Fibroblast of lung (primary cell): ENCODE measurements at regions not wholly inside any gene's neighbourhood (a gene's known extent, or its start where the extent isn't known, plus 50 kb on each side); places are given as distances from the start of the nearest gene placed in this dataset.

Source experiments
- DNase-seq, 2 donors: peaks; one replicate each; pipeline versions ENCODE4 v3.0.0 to v3.0.0-alpha.2; 2010; ENCODE audit warnings: low read depth in 2 of 2
- H2AFZ ChIP-seq: 2 replicates; pipeline ENCODE4 v1.5.1; 2012; ENCODE audit warnings: low read length, control low read depth, inconsistent platforms
- H3K27ac ChIP-seq: 2 replicates; pipeline ENCODE4 v1.5.1; 2011; ENCODE audit warnings: low read length, control low read depth; ENCODE audit not compliant: insufficient read depth
- H3K27me3 ChIP-seq: 2 replicates; pipeline ENCODE4 v1.5.1; 2011; ENCODE audit warnings: mild to moderate bottlenecking, low read length; ENCODE audit not compliant: control insufficient read depth, insufficient read depth
- H3K36me3 ChIP-seq: 2 replicates; pipeline ENCODE4 v1.5.1; 2011; ENCODE audit warnings: low read length; ENCODE audit not compliant: control insufficient read depth, insufficient read depth
- H3K4me1 ChIP-seq: 2 replicates; pipeline ENCODE4 v1.5.1; 2011; ENCODE audit warnings: low read length; ENCODE audit not compliant: control insufficient read depth, insufficient read depth; ENCODE audit errors: extremely low read depth
- H3K4me2 ChIP-seq: 2 replicates; pipeline ENCODE4 v1.5.1; 2011; ENCODE audit warnings: low read length, control low read depth; ENCODE audit not compliant: insufficient read depth; ENCODE audit errors: extremely low read depth
- H3K4me3 ChIP-seq, 4 experiments: fragments of 200-600 bp in 1 of 4; sonication (generic) in 1 of 4; replicated peaks in 1 of 4; 2 replicates each; pipeline ENCODE4 v1.5.1; 2011 to 2016; ENCODE audit warnings: low read length in 4 of 4, low read depth in 3 of 4, mild to moderate bottlenecking in 3 of 4, control low read depth in 2 of 4, inconsistent platforms in 1 of 4, mixed read lengths in 1 of 4; ENCODE audit not compliant: insufficient read depth in 1 of 4; ENCODE audit errors: control extremely low read depth in 1 of 4
- H3K79me2 ChIP-seq: 2 replicates; pipeline ENCODE4 v1.5.1; 2012; ENCODE audit warnings: mild to moderate bottlenecking, low read length, inconsistent platforms; ENCODE audit not compliant: control insufficient read depth, insufficient read depth
- H3K9ac ChIP-seq: 2 replicates; pipeline ENCODE4 v1.5.1; 2011; ENCODE audit warnings: mild to moderate bottlenecking, low read length, control low read depth; ENCODE audit not compliant: insufficient read depth
- H3K9me3 ChIP-seq: 2 replicates; pipeline ENCODE4 v1.5.1; 2012; ENCODE audit warnings: low read depth, low read length; ENCODE audit not compliant: control insufficient read depth, insufficient read depth
- H4K20me1 ChIP-seq: 2 replicates; pipeline ENCODE4 v1.5.1; 2011; ENCODE audit warnings: low read length; ENCODE audit not compliant: control insufficient read depth, insufficient read depth; ENCODE audit errors: extremely low read depth
- CTCF ChIP-seq, 2 donors: IDR thresholded peaks in 1 of 2; conservative IDR thresholded peaks in 1 of 2; 1 replicate in 1 of 2; 2 replicates in 1 of 2; pipeline ENCODE4 v1.5.1; 2011 to 2012; ENCODE audit warnings: low read length in 2 of 2, control low read depth in 1 of 2, inconsistent platforms in 1 of 2, low read depth in 1 of 2, mild to moderate bottlenecking in 1 of 2
- EZH2 ChIP-seq: IDR thresholded peaks from 2 replicates; pipeline ENCODE4 v1.5.1; 2012; ENCODE audit warnings: low read length, control low read depth, mild to moderate bottlenecking; ENCODE audit errors: missing control alignments

GRCh38 chr5:2333291-2333690 is 418.2 kb downstream of the IRX2 start:
- Histone ChIP-seq H3K4me2 (no peak overlapping the region), H3K27ac (no peak overlapping the region), H3K9ac (no peak overlapping the region), H3K4me1 (no peaks in the 10 kb centered on the region), H4K20me1 (no peaks in the 10 kb centered on the region), H2AFZ (no peak overlapping the region), H3K36me3 (no peaks in the 10 kb centered on the region), H3K4me3 (no peak overlapping the region), H3K79me2 (no peaks in the 10 kb centered on the region), H3K27me3 (no peaks in the 10 kb centered on the region), H3K9me3 (peaks cover 4% of the 10 kb centered on the region)
- DNase-seq, result no peak
- TF ChIP-seq CTCF (conservative IDR thresholded peaks at IDR 0.05 in 1 of 2, IDR thresholded peaks at IDR 0.05 in 1 of 2; ENCODE audit: low read depth in 1 of 2, low read length in 2 of 2) (no peak), EZH2 (no peak)

- TF ChIP-seq EZH2 (no peak), CTCF (conservative IDR thresholded peaks at IDR 0.05 in 1 of 2, IDR thresholded peaks at IDR 0.05 in 1 of 2; ENCODE audit: low read depth in 1 of 2, low read length in 2 of 2) (no peak)
- H3K4me1 ChIP-seq, result no peaks in the 10 kb centered on the region
- no peak overlapping the region for H3K4me2 ChIP-seq
- peaks cover 4% of the 10 kb centered on the region for H3K9me3 ChIP-seq
- no peak for DNase-seq
- H3K27me3 ChIP-seq, result no peaks in the 10 kb centered on the region
- H2AFZ ChIP-seq, result no peak overlapping the region
- no peak overlapping the region for H3K4me3 ChIP-seq
- H3K9ac ChIP-seq, result no peak overlapping the region
- H3K36me3 ChIP-seq, result no peaks in the 10 kb centered on the region
- no peaks in the 10 kb centered on the region for H3K79me2 ChIP-seq
- no peaks in the 10 kb centered on the region for H4K20me1 ChIP-seq
- no peak overlapping the region for H3K27ac ChIP-seq
Measured at GRCh38 chr5:2332521-2332920, 419.0 kb downstream of the IRX2 start.

GRCh38 chr5:2330325-2331130 is 420.9 kb downstream of the IRX2 start:
- Histone ChIP-seq H2AFZ (no peak overlapping the region), H3K9me3 (peaks cover 4% of the 10 kb centered on the region), H3K27me3 (no peaks in the 10 kb centered on the region), H3K9ac (no peak overlapping the region), H4K20me1 (no peaks in the 10 kb centered on the region), H3K79me2 (no peaks in the 10 kb centered on the region), H3K27ac (no peak overlapping the region), H3K36me3 (no peaks in the 10 kb centered on the region), H3K4me1 (no peaks in the 10 kb centered on the region), H3K4me2 (no peak overlapping the region), H3K4me3 (no peak overlapping the region)
- no peak for DNase-seq
- no peak for TF ChIP-seq EZH2
- no peak for TF ChIP-seq CTCF (conservative IDR thresholded peaks at IDR 0.05 in 1 of 2, IDR thresholded peaks at IDR 0.05 in 1 of 2; ENCODE audit: low read depth in 1 of 2, low read length in 2 of 2)
